OCI-LY1 (cell line): ENCODE measurements at regions not wholly inside any gene's neighbourhood (a gene's known extent, or its start where the extent isn't known, plus 50 kb on each side); places are given as distances from the start of the nearest gene placed in this dataset.

Experiments
- H2AFZ ChIP-seq: fragments of 200-600 bp; sonication (generic), shearing (Covaris generic); 2 replicates; pipeline ENCODE4 v1.6.0; 2014; ENCODE audit warnings: antibody characterized with exemption, mild to moderate bottlenecking, low read length
- H3F3A ChIP-seq: fragments of 200-600 bp; sonication (generic), shearing (Covaris generic); 2 replicates; pipeline ENCODE4 v1.6.0; 2014; ENCODE audit warnings: mild to moderate bottlenecking, antibody characterized with exemption, low read length, moderate library complexity; ENCODE audit not compliant: insufficient read depth
- H3K27ac ChIP-seq: fragments of 200-600 bp; sonication (generic); 2 replicates; pipeline ENCODE4 v1.5.1; 2014; ENCODE audit warnings: low read length, mixed run types, mild to moderate bottlenecking, low read depth; ENCODE audit not compliant: poor library complexity, severe bottlenecking
- H3K27me3 ChIP-seq: fragments of 200-600 bp; sonication (generic); 2 replicates; pipeline ENCODE4 v1.6.0; 2014; ENCODE audit warnings: antibody characterized with exemption, mild to moderate bottlenecking, low read length, moderate library complexity; ENCODE audit not compliant: insufficient read depth
- H3K36me3 ChIP-seq: fragments of 200-600 bp; sonication (generic); 2 replicates; pipeline ENCODE4 v1.6.1; 2014; ENCODE audit warnings: mild to moderate bottlenecking, antibody characterized with exemption, low read length, moderate library complexity, mixed read lengths; ENCODE audit not compliant: insufficient read depth
- H3K4me1 ChIP-seq: fragments of 200-600 bp; sonication (generic); 2 replicates; pipeline ENCODE4 v1.5.1; 2014; ENCODE audit warnings: mild to moderate bottlenecking, low read length, moderate library complexity; ENCODE audit not compliant: insufficient read depth, severe bottlenecking
- H3K4me2 ChIP-seq: fragments of 200-600 bp; sonication (generic), shearing (Covaris generic); 2 replicates; pipeline ENCODE4 v1.6.1; 2014; ENCODE audit warnings: low read length
- H3K4me3 ChIP-seq: fragments of 200-600 bp; sonication (generic); 2 replicates; pipeline ENCODE4 v1.5.1; 2014; ENCODE audit warnings: low read length, low read depth, mild to moderate bottlenecking, mixed read lengths; ENCODE audit not compliant: poor library complexity, severe bottlenecking
- H3K79me2 ChIP-seq: fragments of 200-600 bp; shearing (Covaris generic); 2 replicates; pipeline ENCODE4 v1.6.1; 2016; ENCODE audit warnings: mixed run types, low read length, mixed read lengths; ENCODE audit not compliant: insufficient read depth
- H3K9ac ChIP-seq: fragments of 200-600 bp; sonication (generic), shearing (Covaris generic); 2 replicates; pipeline ENCODE4 v1.6.1; 2014; ENCODE audit warnings: mild to moderate bottlenecking, low read length, mixed read lengths
- H3K9me2 ChIP-seq: fragments of 200-600 bp; sonication (generic), shearing (Covaris generic); 2 replicates; pipeline ENCODE4 v1.6.1; 2014; ENCODE audit warnings: low read depth, mild to moderate bottlenecking, low read length, mixed read lengths
- H3K9me3 ChIP-seq: fragments of 200-600 bp; shearing (Covaris generic); 2 replicates; pipeline ENCODE4 v1.6.1; 2014; ENCODE audit warnings: low read length, mixed read lengths
- H4K20me1 ChIP-seq: fragments of 200-600 bp; sonication (generic), shearing (Covaris generic); 2 replicates; pipeline ENCODE4 v1.6.0; 2016; ENCODE audit warnings: mild to moderate bottlenecking, low read length; ENCODE audit not compliant: insufficient read depth
- EZH2 ChIP-seq: fragments of 200-600 bp; sonication (generic), shearing (Covaris generic); IDR thresholded peaks from 2 replicates; pipeline ENCODE4 v1.8.0; 2017; ENCODE audit warnings: borderline replicate concordance, mixed run types, mild to moderate bottlenecking, antibody characterized with exemption, low read length, moderate library complexity, mixed read lengths
- TF ChIP-seq, protein P1 (sequence below): fragments of 200-600 bp; sonication (generic), shearing (Covaris generic); IDR thresholded peaks from 2 replicates; pipeline ENCODE4 v1.5.1; 2017; ENCODE audit warnings: mild to moderate bottlenecking, antibody characterized with exemption, low read length, moderate library complexity, mixed read lengths

DNA sequence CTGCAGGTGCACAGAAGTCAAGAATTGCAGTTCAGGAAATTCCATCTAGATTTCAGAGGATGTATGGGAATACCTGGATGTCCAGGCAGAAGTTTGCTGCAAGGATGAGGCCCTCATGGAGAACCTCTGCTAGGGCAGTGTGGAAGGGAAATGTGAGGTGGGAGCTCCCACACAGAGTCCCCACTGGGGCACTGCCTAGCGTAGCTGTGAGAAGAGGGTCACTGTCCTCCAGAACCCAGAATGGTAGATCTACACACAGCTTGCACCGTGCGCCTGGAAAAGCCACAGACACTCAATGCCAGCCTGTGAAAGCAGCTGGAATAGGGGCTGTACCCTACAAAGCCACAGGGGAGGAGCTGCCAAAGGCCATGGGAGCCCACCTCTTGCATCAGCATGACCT is 681.4 kb downstream of the EPHA7 start:
- H3K4me2 ChIP-seq: no peak overlapping the region
- H3K79me2 ChIP-seq: no peaks in the 10 kb centered on the region
- no peak overlapping the region for H3K4me3 ChIP-seq
- H3K9me3 ChIP-seq: no peaks in the 10 kb centered on the region; the same call in 1 of the 2 replicates
- no peak overlapping the region for H2AFZ ChIP-seq
- no peaks in the 10 kb centered on the region for H3K9me2 ChIP-seq
- H3K27ac ChIP-seq: no peak overlapping the region
- no peaks in the 10 kb centered on the region for H3K36me3 ChIP-seq
- TF ChIP-seq EZH2: no peak
- TF ChIP-seq, protein P1, sequence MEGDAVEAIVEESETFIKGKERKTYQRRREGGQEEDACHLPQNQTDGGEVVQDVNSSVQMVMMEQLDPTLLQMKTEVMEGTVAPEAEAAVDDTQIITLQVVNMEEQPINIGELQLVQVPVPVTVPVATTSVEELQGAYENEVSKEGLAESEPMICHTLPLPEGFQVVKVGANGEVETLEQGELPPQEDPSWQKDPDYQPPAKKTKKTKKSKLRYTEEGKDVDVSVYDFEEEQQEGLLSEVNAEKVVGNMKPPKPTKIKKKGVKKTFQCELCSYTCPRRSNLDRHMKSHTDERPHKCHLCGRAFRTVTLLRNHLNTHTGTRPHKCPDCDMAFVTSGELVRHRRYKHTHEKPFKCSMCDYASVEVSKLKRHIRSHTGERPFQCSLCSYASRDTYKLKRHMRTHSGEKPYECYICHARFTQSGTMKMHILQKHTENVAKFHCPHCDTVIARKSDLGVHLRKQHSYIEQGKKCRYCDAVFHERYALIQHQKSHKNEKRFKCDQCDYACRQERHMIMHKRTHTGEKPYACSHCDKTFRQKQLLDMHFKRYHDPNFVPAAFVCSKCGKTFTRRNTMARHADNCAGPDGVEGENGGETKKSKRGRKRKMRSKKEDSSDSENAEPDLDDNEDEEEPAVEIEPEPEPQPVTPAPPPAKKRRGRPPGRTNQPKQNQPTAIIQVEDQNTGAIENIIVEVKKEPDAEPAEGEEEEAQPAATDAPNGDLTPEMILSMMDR: no peak
- no peaks in the 10 kb centered on the region for H3K27me3 ChIP-seq
- no peaks in the 10 kb centered on the region for H3K4me1 ChIP-seq
- no peaks in the 10 kb centered on the region for H3F3A ChIP-seq
- H4K20me1 ChIP-seq: no peaks in the 10 kb centered on the region
- no peak overlapping the region for H3K9ac ChIP-seq

DNA sequence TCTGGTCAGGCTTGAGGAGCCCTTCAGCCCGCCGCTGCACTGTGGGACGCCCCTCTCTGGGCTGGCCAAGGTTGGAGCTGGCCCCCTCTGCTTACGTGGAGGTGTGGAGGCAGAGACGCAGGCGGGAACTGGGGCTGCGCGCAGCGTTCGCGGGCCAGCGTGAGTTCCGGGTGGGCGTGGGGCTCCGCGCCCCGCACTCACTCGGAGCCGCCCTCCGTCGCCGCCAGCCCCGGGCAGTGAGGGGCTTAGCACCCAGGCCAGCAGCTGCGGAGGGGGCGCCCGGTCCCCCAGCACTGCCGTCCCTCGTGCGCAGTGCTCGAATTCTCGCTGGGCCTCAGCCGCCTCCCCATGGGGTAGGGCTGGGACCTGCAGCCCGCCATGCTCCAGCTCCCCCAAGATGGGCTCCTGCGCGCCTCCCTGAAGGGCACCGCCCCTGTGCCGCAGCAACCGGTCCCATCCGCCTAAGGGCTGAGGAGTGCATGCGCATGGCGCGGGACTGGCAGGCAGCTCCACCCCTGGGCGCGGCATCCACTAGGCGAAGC is 695.9 kb downstream of the EPHA7 start:
- no peaks in the 10 kb centered on the region for H3K27me3 ChIP-seq
- TF ChIP-seq, protein P1: no peak
- no peak for TF ChIP-seq EZH2
- H3K4me2 ChIP-seq: no peak overlapping the region
- H3K36me3 ChIP-seq: no peaks in the 10 kb centered on the region
- no peaks in the 10 kb centered on the region for H3F3A ChIP-seq
- H3K27ac ChIP-seq: no peak overlapping the region
- no peak overlapping the region for H3K4me3 ChIP-seq
- H3K79me2 ChIP-seq: no peaks in the 10 kb centered on the region
- no peaks in the 10 kb centered on the region for H3K9me2 ChIP-seq
- no peaks in the 10 kb centered on the region for H3K4me1 ChIP-seq
- no peaks in the 10 kb centered on the region for H4K20me1 ChIP-seq
- H3K9me3 ChIP-seq: no peaks in the 10 kb centered on the region
- no peak overlapping the region for H2AFZ ChIP-seq
- H3K9ac ChIP-seq: no peak overlapping the region

DNA sequence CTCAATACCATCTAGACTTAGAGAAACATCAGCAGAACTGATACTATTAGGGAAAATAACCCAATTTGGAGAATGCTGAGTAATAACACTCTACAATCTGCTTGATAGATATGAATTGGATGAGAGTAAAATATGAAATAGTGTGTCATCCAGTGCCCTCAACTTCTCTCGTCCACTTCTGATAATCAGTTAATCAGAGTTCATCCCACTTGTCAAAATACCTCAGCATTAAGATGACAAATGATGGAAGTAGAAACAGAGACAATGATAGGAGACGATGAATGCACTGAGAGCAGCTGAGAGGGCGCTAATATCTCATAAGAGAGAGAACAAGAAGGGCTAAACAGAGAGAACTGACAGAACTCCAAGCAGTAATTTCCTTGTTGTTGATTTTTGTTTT is 699.6 kb downstream of the EPHA7 start:
- no peaks in the 10 kb centered on the region for H3K36me3 ChIP-seq
- H3K9ac ChIP-seq: no peak overlapping the region
- no peak overlapping the region for H3K27ac ChIP-seq
- H3K4me2 ChIP-seq: no peak overlapping the region
- H3K9me3 ChIP-seq: no peaks in the 10 kb centered on the region
- no peaks in the 10 kb centered on the region for H3K79me2 ChIP-seq
- TF ChIP-seq, protein P1: no peak
- TF ChIP-seq EZH2: no peak
- H3K4me3 ChIP-seq: no peak overlapping the region
- peak overlapping the region; percentile 66; the same call in 1 of the 2 replicates for H2AFZ ChIP-seq
- H3F3A ChIP-seq: no peaks in the 10 kb centered on the region
- no peaks in the 10 kb centered on the region for H3K27me3 ChIP-seq
- no peaks in the 10 kb centered on the region for H4K20me1 ChIP-seq
- H3K4me1 ChIP-seq: no peaks in the 10 kb centered on the region
- H3K9me2 ChIP-seq: no peaks in the 10 kb centered on the region
